Activated B cell treated with CpG ODN at 0.5 μM for 24 hours (primary cell): ENCODE measurements at regions not wholly inside any gene's neighbourhood (a gene's known extent, or its start where the extent isn't known, plus 50 kb on each side); places are given as distances from the start of the nearest gene placed in this dataset.

Experiments
- ATAC-seq: fragments of 200-7000 bp; cut with Tn5 transposase; one replicate; pipeline ENCODE4 v1.10.0; 2021; ENCODE audit warnings: low read depth, mild to moderate bottlenecking, moderate library complexity
- CTCF ChIA-PET: fragments of 350-600 bp; sonication (Branson Sonifier 250); formaldehyde crosslinking; loops from one replicate; lab custom pipeline; 2021; ENCODE audit warnings: antibody characterized with exemption; lab: Charles Lee
- POLR2A ChIA-PET: fragments of 350-600 bp; sonication (Branson Sonifier 250); formaldehyde crosslinking; loops from one replicate; lab custom pipeline; 2021; ENCODE audit warnings: antibody characterized with exemption; lab: Charles Lee
- DNase-seq: peaks from one replicate; pipeline ENCODE4 v3.0.0; 2022
- H3K27ac Mint-ChIP-seq: one replicate; pipeline ENCODE4 v1.8.0; 2020; ENCODE audit warnings: mixed read lengths
- H3K27me3 Mint-ChIP-seq: one replicate; pipeline ENCODE4 v1.8.0; 2021; ENCODE audit warnings: mixed read lengths
- H3K36me3 Mint-ChIP-seq: one replicate; pipeline ENCODE4 v1.8.0; 2021; ENCODE audit warnings: low read depth, mixed read lengths
- H3K4me1 Mint-ChIP-seq: one replicate; pipeline ENCODE4 v1.8.0; 2021; ENCODE audit warnings: mixed read lengths
- H3K4me3 Mint-ChIP-seq: one replicate; pipeline ENCODE4 v1.8.0; 2020; ENCODE audit warnings: mild to moderate bottlenecking, mixed read lengths
- H3K9me3 Mint-ChIP-seq: one replicate; pipeline ENCODE4 v1.8.0; 2020; ENCODE audit warnings: mixed read lengths
- CTCF ChIP-seq: fragments of 200-600 bp; IDR thresholded peaks from one replicate; pipeline ENCODE4 v1.8.0; 2022; ENCODE audit warnings: antibody characterized with exemption, mild to moderate bottlenecking
- intact Hi-C: fragments of 100-400 bp; cut with micrococcal nuclease; formaldehyde crosslinking; loops from one replicate; pipeline ENCODE4 v1.15.1; 2024

GRCh38 chr2:37585982-37586621 is 85.3 kb downstream of the CDC42EP3 start:
- intact Hi-C loops = loop anchor here (2.0 to 5.0 kb wide), 2 partner anchors 15 to 36 kb away; no protein-coding TSS in a partner anchor
- DNase-seq (no peak), ATAC-seq (peak; percentile 34)
- H3K27ac Mint-ChIP-seq = peak overlapping the region; percentile 22
- ChIA-PET CTCF (no interaction called here), POLR2A (interaction anchor here (1.1 kb wide), 1 partner anchor 60 kb away, joined by 4 read pairs; no protein-coding TSS in a partner anchor)
- no peaks in the 10 kb centered on the region for H3K9me3 Mint-ChIP-seq
- no peak for TF ChIP-seq CTCF
- peaks cover 56% of the 10 kb centered on the region for H3K4me1 Mint-ChIP-seq
- H3K4me3 Mint-ChIP-seq = peak overlapping the region; percentile 25
- no peaks in the 10 kb centered on the region for H3K27me3 Mint-ChIP-seq
- no peaks in the 10 kb centered on the region for H3K36me3 Mint-ChIP-seq

- peak overlapping the region; percentile 22 for H3K27ac Mint-ChIP-seq
- H3K36me3 Mint-ChIP-seq = no peaks in the 10 kb centered on the region
- CTCF ChIA-PET = no interaction called here
- ATAC-seq (no peak), DNase-seq (no peak)
- no peak overlapping the region for H3K4me3 Mint-ChIP-seq
- H3K4me1 Mint-ChIP-seq = peaks cover 59% of the 10 kb centered on the region
- no peaks in the 10 kb centered on the region for H3K27me3 Mint-ChIP-seq
- H3K9me3 Mint-ChIP-seq = no peaks in the 10 kb centered on the region
- intact Hi-C loops = loop anchor here (2.0 to 5.0 kb wide), 2 partner anchors 14 to 36 kb away; no protein-coding TSS in a partner anchor
- POLR2A ChIA-PET = interaction anchor here (0.5 kb wide), 1 partner anchor 62 kb away, joined by 5 read pairs; no protein-coding TSS in a partner anchor
- no peak for TF ChIP-seq CTCF
These were observed 84.7 kb downstream of the CDC42EP3 start for GRCh38 chr2:37586663-37587317.

GRCh38 chr2:37587817-37588216 is 83.6 kb downstream of the CDC42EP3 start:
- ATAC-seq = no peak
- no peak for TF ChIP-seq CTCF
- no peak for DNase-seq
- ChIA-PET POLR2A (no interaction called here), CTCF (no interaction called here)
- Mint-ChIP-seq H3K9me3 (no peaks in the 10 kb centered on the region), H3K4me3 (no peak overlapping the region), H3K27me3 (no peaks in the 10 kb centered on the region), H3K27ac (no peak overlapping the region), H3K36me3 (no peaks in the 10 kb centered on the region), H3K4me1 (peaks cover 54% of the 10 kb centered on the region)
- intact Hi-C loops = loop anchor here (2.0 to 5.0 kb wide), 2 partner anchors 13 to 34 kb away; no protein-coding TSS in a partner anchor

- no peaks in the 10 kb centered on the region for H3K27me3 Mint-ChIP-seq
- peak overlapping the region; percentile 5 for H3K27ac Mint-ChIP-seq
- ATAC-seq = no peak
- ChIA-PET CTCF (no interaction called here), POLR2A (interaction anchor here (1.7 kb wide), 1 partner anchor 83 kb away, joined by 4 read pairs; the partner anchor contains the start of gene CDC42EP3)
- intact Hi-C loops = loop anchor here (5.0 kb wide), 1 partner anchor 34 kb away; no protein-coding TSS in a partner anchor
- no peak for DNase-seq
- no peak for TF ChIP-seq CTCF
- no peaks in the 10 kb centered on the region for H3K36me3 Mint-ChIP-seq
- no peak overlapping the region for H3K4me3 Mint-ChIP-seq
- H3K9me3 Mint-ChIP-seq = no peaks in the 10 kb centered on the region
- H3K4me1 Mint-ChIP-seq = peaks cover 48% of the 10 kb centered on the region
These were observed 83.1 kb downstream of the CDC42EP3 start for GRCh38 chr2:37588316-37588777.

GRCh38 chr2:37589298-37589697 is 82.1 kb downstream of the CDC42EP3 start:
- Mint-ChIP-seq H3K27me3 (no peaks in the 10 kb centered on the region), H3K9me3 (peaks cover 3% of the 10 kb centered on the region), H3K27ac (no peak overlapping the region), H3K36me3 (no peaks in the 10 kb centered on the region), H3K4me1 (peaks cover 43% of the 10 kb centered on the region), H3K4me3 (no peak overlapping the region)
- ChIA-PET CTCF (no interaction called here), POLR2A (interaction anchor here (1.7 kb wide), 1 partner anchor 83 kb away, joined by 4 read pairs; the partner anchor contains the start of gene CDC42EP3)
- TF ChIP-seq CTCF = no peak
- no peak for DNase-seq
- peak; percentile 42 for ATAC-seq
- intact Hi-C loops = loop anchor here (5.0 kb wide), 1 partner anchor 33 kb away; no protein-coding TSS in a partner anchor
